SK-N-SH treated with all-trans-retinoic acid at 6 μM for 48 hours (cell line): ENCODE measurements at regions not wholly inside any gene's neighbourhood (a gene's known extent, or its start where the extent isn't known, plus 50 kb on each side); places are given as distances from the start of the nearest gene placed in this dataset.
A peak's percentile ranks its signal among the peaks of the same experiment; 100 is the strongest.

Experiments
- ATAC-seq: fragments of 200-7000 bp; cut with Tn5 transposase; 3 replicates; pipeline ENCODE4 v1.9.1; 2020; ENCODE audit warnings: mild to moderate bottlenecking, moderate library complexity
- ARNTL ChIP-seq: fragments of 450-650 bp; formaldehyde crosslinking; IDR thresholded peaks from 2 replicates; pipeline ENCODE4 v1.5.0; 2020; ENCODE audit warnings: low read depth, mild to moderate bottlenecking, moderate library complexity, borderline replicate concordance
- BACH2 ChIP-seq: fragments of 250-450 bp; sonication (Bioruptor Pico); IDR thresholded peaks from 2 replicates; pipeline ENCODE4 v1.9.0; 2021; ENCODE audit warnings: mild to moderate bottlenecking, borderline replicate concordance
- CSDC2 ChIP-seq: fragments of 250-450 bp; sonication (Bioruptor Pico); IDR thresholded peaks from 2 replicates; pipeline ENCODE4 v1.5.0; 2020; ENCODE audit warnings: mild to moderate bottlenecking, moderate library complexity
- ESRRG ChIP-seq: fragments of 250-450 bp; sonication (Bioruptor Pico); IDR thresholded peaks from 2 replicates; pipeline ENCODE4 v1.6.1; 2021; ENCODE audit warnings: mild to moderate bottlenecking
- GLIS3 ChIP-seq: fragments of 250-450 bp; sonication (Bioruptor Pico); IDR thresholded peaks from 2 replicates; pipeline ENCODE4 v1.5.0; 2020; ENCODE audit warnings: mild to moderate bottlenecking, moderate library complexity
- ISL1 ChIP-seq: fragments of 250-450 bp; sonication (Bioruptor Pico); IDR thresholded peaks from 2 replicates; pipeline ENCODE4 v2.1.2; 2022; ENCODE audit warnings: mild to moderate bottlenecking, moderate library complexity
- OSR1 ChIP-seq: fragments of 250-450 bp; sonication (Bioruptor Pico); IDR thresholded peaks from 2 replicates; pipeline ENCODE4 v1.8.0; 2022; ENCODE audit warnings: moderate library complexity, mild to moderate bottlenecking, inconsistent platforms
- PATZ1 ChIP-seq: fragments of 250-450 bp; sonication (Bioruptor Pico); IDR thresholded peaks from 2 replicates; pipeline ENCODE4 v1.8.0; 2020; ENCODE audit warnings: mild to moderate bottlenecking, moderate library complexity, borderline replicate concordance
- POU6F1 ChIP-seq: fragments of 250-450 bp; sonication (Bioruptor Pico); IDR thresholded peaks from 2 replicates; pipeline ENCODE4 v1.8.0; 2021; ENCODE audit warnings: low read depth, mild to moderate bottlenecking, moderate library complexity, borderline replicate concordance
- PPARA ChIP-seq: fragments of 250-450 bp; sonication (Bioruptor Pico); IDR thresholded peaks from 2 replicates; pipeline ENCODE4 v1.5.0; 2020; ENCODE audit warnings: mild to moderate bottlenecking, borderline replicate concordance
- RARB ChIP-seq: fragments of 250-450 bp; sonication (Bioruptor Pico); IDR thresholded peaks from 2 replicates; pipeline ENCODE4 v1.8.0; 2021; ENCODE audit warnings: mild to moderate bottlenecking, moderate library complexity
- SNAI2 ChIP-seq: fragments of 250-450 bp; sonication (Bioruptor Pico); IDR thresholded peaks from 2 replicates; pipeline ENCODE4 v1.5.0; 2020; ENCODE audit warnings: mild to moderate bottlenecking, moderate library complexity
- TCF4 ChIP-seq: fragments of 250-450 bp; sonication (Bioruptor Pico); IDR thresholded peaks from 2 replicates; pipeline ENCODE4 v1.8.0; 2021; ENCODE audit warnings: mild to moderate bottlenecking, moderate library complexity, borderline replicate concordance
- TOX ChIP-seq: fragments of 250-450 bp; sonication (Bioruptor Pico); IDR thresholded peaks from 2 replicates; pipeline ENCODE4 v1.8.0; 2021; ENCODE audit warnings: mild to moderate bottlenecking, moderate library complexity, borderline replicate concordance
- TSHZ2 ChIP-seq: fragments of 250-450 bp; sonication (Bioruptor Pico); IDR thresholded peaks from 2 replicates; pipeline ENCODE4 v1.5.0; 2020; ENCODE audit warnings: mild to moderate bottlenecking, moderate library complexity
- ZC3H10 ChIP-seq: fragments of 250-450 bp; sonication (Bioruptor Pico); IDR thresholded peaks from 2 replicates; pipeline ENCODE4 v1.5.1; 2021; ENCODE audit warnings: mild to moderate bottlenecking, moderate library complexity
- ZFP3 ChIP-seq: fragments of 250-450 bp; sonication (Bioruptor Pico); IDR thresholded peaks from 2 replicates; pipeline ENCODE4 v1.5.0; 2020; ENCODE audit warnings: mild to moderate bottlenecking, moderate library complexity
- ZFP30 ChIP-seq: fragments of 450-650 bp; formaldehyde crosslinking; IDR thresholded peaks from 2 replicates; pipeline ENCODE4 v1.5.0; 2022; ENCODE audit warnings: mild to moderate bottlenecking, moderate library complexity
- ZNF565 ChIP-seq: fragments of 450-650 bp; formaldehyde crosslinking; conservative IDR thresholded peaks from 2 replicates; pipeline ENCODE4 v1.5.0; 2020; ENCODE audit warnings: low read depth, mild to moderate bottlenecking, moderate library complexity
- ZNF70 ChIP-seq: fragments of 450-650 bp; formaldehyde crosslinking; IDR thresholded peaks from 2 replicates; pipeline ENCODE4 v1.5.0; 2020; ENCODE audit warnings: mild to moderate bottlenecking, moderate library complexity
- ZNF8 ChIP-seq: fragments of 450-650 bp; formaldehyde crosslinking; IDR thresholded peaks from 2 replicates; pipeline ENCODE4 v1.5.0; 2020; ENCODE audit warnings: mild to moderate bottlenecking, moderate library complexity
- TF ChIP-seq, protein P1 (sequence below): fragments of 250-450 bp; sonication (Bioruptor Pico); IDR thresholded peaks from 2 replicates; pipeline ENCODE4 v1.5.1; 2021; ENCODE audit warnings: mild to moderate bottlenecking, moderate library complexity

DNA sequence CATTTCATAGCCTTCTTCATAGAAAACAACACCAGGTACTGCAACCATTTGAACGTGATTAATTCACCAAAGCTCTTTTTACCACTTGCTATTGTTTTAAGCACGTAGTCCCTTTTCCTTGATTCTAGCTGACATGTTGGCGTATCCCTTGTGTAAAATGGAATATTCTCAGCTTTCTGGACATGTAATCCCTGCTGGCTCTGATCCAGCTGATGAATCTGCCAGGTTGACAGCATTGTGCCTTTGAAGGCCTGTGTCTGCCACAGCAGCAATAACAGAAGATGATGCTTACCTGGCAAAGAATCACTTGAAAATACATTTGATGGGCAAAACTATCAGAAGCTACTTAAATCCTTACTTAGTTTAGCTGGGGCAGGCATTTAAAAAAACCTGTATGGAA is 81.0 kb upstream of the CCDC150 start:
- no peak for ATAC-seq
- TF ChIP-seq ZFP3 (CRISPR knock-in tag) = no peak

- TF ChIP-seq SNAI2 (CRISPR knock-in tag) (no peak), ZNF8 (CRISPR knock-in tag) (no peak), ESRRG (CRISPR knock-in tag) (no peak), TOX (no peak), OSR1 (CRISPR knock-in tag) (no peak), GLIS3 (CRISPR knock-in tag) (no peak), ZC3H10 (CRISPR knock-in tag) (no peak), ARNTL (CRISPR knock-in tag) (no peak), RARB (CRISPR knock-in tag) (no peak), BACH2 (no peak), POU6F1 (CRISPR knock-in tag) (no peak), ZNF565 (CRISPR knock-in tag) (no peak), CSDC2 (no peak), ISL1 (no peak), TCF4 (no peak)
- TF ChIP-seq, protein P1, sequence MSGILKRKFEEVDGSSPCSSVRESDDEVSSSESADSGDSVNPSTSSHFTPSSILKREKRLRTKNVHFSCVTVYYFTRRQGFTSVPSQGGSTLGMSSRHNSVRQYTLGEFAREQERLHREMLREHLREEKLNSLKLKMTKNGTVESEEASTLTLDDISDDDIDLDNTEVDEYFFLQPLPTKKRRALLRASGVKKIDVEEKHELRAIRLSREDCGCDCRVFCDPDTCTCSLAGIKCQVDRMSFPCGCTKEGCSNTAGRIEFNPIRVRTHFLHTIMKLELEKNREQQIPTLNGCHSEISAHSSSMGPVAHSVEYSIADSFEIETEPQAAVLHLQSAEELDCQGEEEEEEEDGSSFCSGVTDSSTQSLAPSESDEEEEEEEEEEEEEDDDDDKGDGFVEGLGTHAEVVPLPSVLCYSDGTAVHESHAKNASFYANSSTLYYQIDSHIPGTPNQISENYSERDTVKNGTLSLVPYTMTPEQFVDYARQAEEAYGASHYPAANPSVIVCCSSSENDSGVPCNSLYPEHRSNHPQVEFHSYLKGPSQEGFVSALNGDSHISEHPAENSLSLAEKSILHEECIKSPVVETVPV (CRISPR knock-in tag) = no peak
- ATAC-seq = no peak
These were observed 75.6 kb upstream of the CCDC150 start for GRCh38 chr2:196563876-196564275.

- no peak for TF ChIP-seq PATZ1 (CRISPR knock-in tag)
- no peak for TF ChIP-seq PPARA (CRISPR knock-in tag)
- TF ChIP-seq ZFP30 (CRISPR knock-in tag) = no peak
- no peak for TF ChIP-seq POU6F1 (CRISPR knock-in tag)
- no peak for TF ChIP-seq TSHZ2 (CRISPR knock-in tag)
- TF ChIP-seq ZNF70 = no peak
- no peak for TF ChIP-seq ISL1
- no peak for TF ChIP-seq ZC3H10 (CRISPR knock-in tag)
- TF ChIP-seq CSDC2 = no peak
- TF ChIP-seq, all 23 proteins: peak for 0
- peak; percentile 30; the same call in 2 of the 3 replicates for ATAC-seq
These were observed 74.3 kb upstream of the CCDC150 start for GRCh38 chr2:196565106-196565765.
